GM12864 (cell line): ENCODE measurements at regions not wholly inside any gene's neighbourhood (a gene's known extent, or its start where the extent isn't known, plus 50 kb on each side); places are given as distances from the start of the nearest gene placed in this dataset.
"Not testable (repeated sequence)": the region's sequence is repeated elsewhere in the genome, so short reads cannot be mapped to it uniquely, and the experiment has no call there.

Experiments
- DNase-seq: peaks from one replicate; pipeline ENCODE4 v3.0.0-alpha.2; 2011; ENCODE audit warnings: low read depth
- H3K4me3 ChIP-seq: 2 replicates; pipeline ENCODE4 v1.5.1; 2011; ENCODE audit warnings: mild to moderate bottlenecking, low read depth, low read length, control low read depth
- CTCF ChIP-seq: IDR thresholded peaks from 2 replicates; pipeline ENCODE4 v1.5.1; 2011; ENCODE audit warnings: low read depth, mild to moderate bottlenecking, moderate library complexity, low read length, control low read depth, inconsistent platforms; ENCODE audit errors: missing control alignments

- DNase-seq = no peak
- no peak for TF ChIP-seq CTCF
Observed at GRCh38 chr4:122083351-122083750, 68.8 kb upstream of the BLTP1 start.

GRCh38 chr4:122082661-122083060 is 69.5 kb upstream of the BLTP1 start:
- DNase-seq = no peak
- H3K4me3 ChIP-seq = no peak overlapping the region
- no peak for TF ChIP-seq CTCF

More at GRCh38 chr4:122083351-122083750, 68.8 kb upstream of the BLTP1 start:
- no peak overlapping the region for H3K4me3 ChIP-seq

GRCh38 chr4:122077653-122078052 is 74.5 kb upstream of the BLTP1 start:
- H3K4me3 ChIP-seq, DNase-seq: not testable (repeated sequence)

GRCh38 chr4:122076835-122077234 is 75.3 kb upstream of the BLTP1 start:
- DNase-seq, H3K4me3 ChIP-seq: not testable (repeated sequence)

- no peak for DNase-seq
- H3K4me3 ChIP-seq = no peak overlapping the region
- no peak for TF ChIP-seq CTCF
Observed at GRCh38 chr4:122073615-122074014, 78.5 kb upstream of the BLTP1 start.

GRCh38 chr4:122065915-122066314 is 86.2 kb upstream of the BLTP1 start:
- H3K4me3 ChIP-seq = no peak overlapping the region
- no peak for TF ChIP-seq CTCF
- DNase-seq = no peak

- no peak for DNase-seq
- no peak for TF ChIP-seq CTCF
- no peak overlapping the region for H3K4me3 ChIP-seq
Observed at GRCh38 chr4:122065149-122065548, 87.0 kb upstream of the BLTP1 start.

- no peak for DNase-seq
- H3K4me3 ChIP-seq = no peak overlapping the region
- no peak for TF ChIP-seq CTCF
Observed at GRCh38 chr4:122053186-122053585, 98.9 kb upstream of the BLTP1 start.
